SKM-1 (cell line): ENCODE measurements at regions not wholly inside any gene's neighbourhood (a gene's known extent, or its start where the extent isn't known, plus 50 kb on each side); places are given as distances from the start of the nearest gene placed in this dataset.
"Not testable (repeated sequence)": the region's sequence is repeated elsewhere in the genome, so short reads cannot be mapped to it uniquely, and the experiment has no call there.

Experiments
- DNase-seq: peaks from one replicate; lab custom pipeline; 2025; ENCODE audit not compliant: unreplicated experiment; lab: John Stamatoyannopoulos, UW

DNA sequence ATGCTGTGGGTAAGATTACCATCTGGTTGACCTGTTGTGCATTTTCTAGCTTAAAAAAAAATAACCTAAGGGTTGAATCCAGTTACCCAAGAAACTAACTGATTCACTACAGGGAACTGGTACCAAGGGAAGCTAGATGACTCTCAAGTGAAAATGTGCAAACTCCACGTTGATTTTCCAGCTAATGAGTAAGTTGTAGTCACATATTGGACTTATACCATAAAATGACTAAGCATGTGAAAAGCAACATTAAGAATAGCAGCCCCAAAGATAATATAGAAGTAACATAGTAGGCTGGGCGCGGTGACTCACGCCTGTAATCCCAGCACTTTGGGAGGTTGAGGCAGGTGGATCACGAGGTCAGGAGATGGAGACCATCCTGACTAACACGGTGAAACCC lies 270.9 kb downstream of the SPRY1 start:
- DNase-seq = no peak

- DNase-seq = no peak
Observed at GRCh38 chr4:123667991-123668390, 271.4 kb downstream of the SPRY1 start.

DNA sequence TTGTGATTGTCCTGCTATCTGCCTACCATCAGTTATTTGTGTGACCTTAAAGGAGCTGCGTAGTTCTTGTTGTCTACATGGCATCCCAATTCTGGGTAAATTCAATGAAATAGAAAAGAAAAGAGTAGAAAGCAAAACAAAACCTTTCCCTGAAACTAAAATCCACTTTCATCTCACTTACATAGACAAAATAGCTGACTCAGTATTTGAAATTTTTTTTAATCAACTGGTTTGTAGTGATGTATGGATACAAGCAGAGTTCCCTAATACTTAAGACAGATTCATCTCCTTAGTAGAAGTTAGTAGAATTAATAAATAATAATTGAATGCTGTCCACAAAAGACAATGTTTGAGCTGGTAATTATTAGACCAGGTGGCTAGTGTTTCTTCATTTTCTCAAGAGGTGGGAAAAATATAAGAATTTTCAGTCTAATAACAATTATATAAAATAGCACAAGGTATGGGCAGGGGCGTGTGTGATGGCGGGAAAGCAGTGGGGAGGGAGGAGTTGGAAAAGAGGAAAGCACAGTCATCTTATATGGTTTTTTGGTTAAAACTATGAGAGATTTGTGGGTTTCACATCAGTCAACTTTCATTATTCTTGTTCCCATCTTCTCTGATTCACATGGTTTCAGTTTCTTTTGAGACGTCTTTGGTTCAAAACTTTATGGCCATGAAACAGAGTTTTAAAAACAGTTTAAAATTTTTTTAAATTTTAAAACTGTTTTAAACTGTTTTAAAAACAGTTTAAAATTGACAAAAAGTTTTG lies 275.2 kb downstream of the SPRY1 start:
- no peak for DNase-seq

DNA sequence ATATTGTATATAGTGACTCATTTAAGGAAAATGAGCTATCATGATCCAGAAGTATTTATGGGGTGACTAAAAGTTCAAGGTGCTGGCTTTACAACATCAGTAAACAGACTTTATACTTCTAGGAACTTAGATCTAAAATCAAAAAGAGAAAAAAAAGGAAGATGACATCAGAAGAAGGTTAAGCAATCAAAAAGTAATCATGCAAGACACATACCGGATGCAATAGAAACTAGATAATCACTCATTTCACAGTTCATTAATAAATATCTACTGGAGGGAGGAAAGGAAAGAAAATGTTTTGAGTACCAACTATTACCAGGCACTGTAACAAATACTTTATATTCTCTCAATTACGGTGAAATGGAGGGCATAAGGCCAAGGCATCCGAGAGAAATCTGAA lies 276.4 kb downstream of the SPRY1 start:
- no peak for DNase-seq

DNA sequence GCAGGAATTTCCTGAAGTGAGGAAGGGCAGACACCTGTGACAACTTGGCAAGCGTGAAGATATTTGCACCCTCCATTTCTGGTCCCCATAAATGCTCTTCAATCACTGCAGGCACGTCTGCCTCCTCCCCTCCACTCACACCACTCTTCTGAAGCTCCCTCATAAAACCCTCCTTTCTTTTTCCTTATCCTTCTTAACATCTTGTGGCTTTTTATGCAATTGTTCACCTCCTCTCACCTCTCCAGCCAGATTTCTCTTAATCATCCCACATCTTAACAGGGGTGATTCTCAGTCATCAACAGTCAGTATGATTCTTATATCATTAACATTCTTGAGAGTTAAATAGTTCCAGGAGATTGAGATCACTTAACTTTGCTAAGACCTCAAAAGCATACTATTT lies 277.4 kb downstream of the SPRY1 start:
- DNase-seq = no peak

- no peak for DNase-seq
Observed at GRCh38 chr4:123674762-123675465, 278.3 kb downstream of the SPRY1 start.

DNA sequence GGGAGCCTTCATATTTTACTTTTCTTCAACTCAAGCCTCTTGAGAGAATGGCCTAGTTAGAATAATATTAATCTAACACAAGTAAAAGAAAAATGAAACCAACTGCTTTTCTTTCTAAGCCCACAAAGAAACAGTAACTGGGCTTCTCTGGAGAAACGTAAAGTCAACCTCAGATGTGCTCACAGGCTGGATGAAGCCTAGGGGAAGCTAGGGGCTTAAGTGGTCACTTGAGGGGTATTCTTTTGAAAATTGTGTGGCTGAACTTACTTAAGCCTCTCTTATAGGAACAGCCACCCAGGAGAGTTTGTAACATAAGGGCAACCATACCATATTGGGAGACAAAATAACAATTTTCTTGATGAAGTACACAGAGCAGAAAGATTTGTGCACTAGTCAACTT lies 279.0 kb downstream of the SPRY1 start:
- DNase-seq = no peak

- DNase-seq = no peak
Observed at GRCh38 chr4:123676071-123676889, 279.7 kb downstream of the SPRY1 start.

DNA sequence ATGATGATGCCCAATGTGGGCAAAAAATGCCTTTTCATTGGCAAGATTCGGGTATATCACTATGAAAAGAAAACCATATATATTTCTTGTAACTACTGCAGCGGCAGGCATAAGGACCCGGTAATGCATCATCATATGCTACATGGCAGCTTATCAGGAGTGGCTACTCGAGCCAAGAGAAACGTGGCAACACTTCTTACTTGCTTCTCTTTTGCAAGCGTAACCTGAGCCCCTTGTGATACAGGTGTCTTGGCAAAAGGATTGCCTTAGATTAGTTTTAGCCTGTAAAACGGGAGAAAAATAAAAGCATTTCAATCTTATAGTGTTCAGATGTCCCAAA lies 280.3 kb downstream of the SPRY1 start:
- no peak for DNase-seq

GRCh38 chr4:123682931-123683330 lies 286.3 kb downstream of the SPRY1 start:
- no peak for DNase-seq

- not testable (repeated sequence) for DNase-seq
Observed at GRCh38 chr4:123684937-123685336, 288.3 kb downstream of the SPRY1 start.

GRCh38 chr4:123695531-123695930 lies 298.9 kb downstream of the SPRY1 start:
- DNase-seq = not testable (repeated sequence)

- DNase-seq = peak; percentile 17
Observed at GRCh38 chr4:123696687-123697086, 300.1 kb downstream of the SPRY1 start.

DNA sequence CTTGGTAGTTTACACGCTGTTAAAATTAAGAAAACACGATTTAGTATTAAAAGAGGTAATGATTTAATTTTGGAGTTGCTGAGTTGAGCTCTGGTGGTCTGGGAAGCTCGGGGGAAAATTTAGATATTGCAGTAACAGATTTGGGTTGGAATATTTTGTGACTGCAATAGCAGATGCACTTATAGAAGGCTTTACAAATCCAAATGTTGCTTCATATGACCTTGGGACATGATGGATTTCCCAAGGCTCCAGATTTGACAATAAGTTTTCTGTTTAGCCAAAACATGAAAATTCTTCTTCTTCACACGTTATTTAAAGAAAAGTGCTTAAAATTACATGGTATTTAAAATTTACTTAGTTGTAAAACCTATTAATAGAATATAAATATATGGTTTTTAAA lies 302.0 kb downstream of the SPRY1 start:
- no peak for DNase-seq

- no peak for DNase-seq
Observed at GRCh38 chr4:123699880-123700771, 303.5 kb downstream of the SPRY1 start.

DNA sequence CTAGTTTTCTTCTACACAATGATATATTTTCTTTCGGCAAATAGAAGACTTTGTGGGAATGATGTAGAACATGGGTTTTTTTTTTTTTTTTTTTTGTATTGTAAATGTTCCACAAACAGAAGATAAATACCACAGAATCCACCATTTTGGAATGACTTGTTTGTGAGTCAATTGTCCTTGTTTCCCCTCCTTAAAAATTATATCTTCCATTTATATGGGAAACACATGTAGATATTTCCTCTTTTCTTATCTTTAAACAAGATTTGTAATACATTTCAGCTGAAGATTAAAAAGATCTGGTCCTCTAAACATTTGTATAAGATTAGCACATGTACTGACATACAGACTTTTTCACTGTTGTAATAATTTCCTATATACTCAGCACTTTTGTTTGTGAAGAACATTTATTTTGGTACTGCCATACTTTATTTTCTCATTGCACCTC lies 304.6 kb downstream of the SPRY1 start:
- no peak for DNase-seq

- no peak for DNase-seq
Observed at GRCh38 chr4:123705419-123705818, 308.8 kb downstream of the SPRY1 start.

DNA sequence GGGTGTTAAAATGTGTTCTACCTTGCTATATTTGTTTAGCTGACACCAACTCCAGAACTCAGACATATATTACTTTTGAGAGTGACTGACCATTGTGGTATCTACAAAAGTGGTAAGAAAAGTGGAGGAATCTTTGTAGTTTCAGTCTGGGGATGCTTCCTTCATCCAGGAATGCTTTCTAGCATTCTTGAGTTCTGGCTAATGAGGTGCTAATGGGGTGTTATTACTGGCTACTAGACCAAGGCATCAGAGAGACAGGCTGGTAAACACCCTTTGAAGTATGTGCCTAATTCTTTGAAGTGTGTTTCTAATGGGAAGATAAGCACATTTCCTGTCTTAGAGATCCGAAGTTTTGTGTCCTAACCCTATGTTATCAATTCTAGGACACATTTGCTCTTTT lies 310.4 kb downstream of the SPRY1 start:
- DNase-seq = no peak

GRCh38 chr4:123708902-123709301 lies 312.3 kb downstream of the SPRY1 start:
- DNase-seq = no peak

DNA sequence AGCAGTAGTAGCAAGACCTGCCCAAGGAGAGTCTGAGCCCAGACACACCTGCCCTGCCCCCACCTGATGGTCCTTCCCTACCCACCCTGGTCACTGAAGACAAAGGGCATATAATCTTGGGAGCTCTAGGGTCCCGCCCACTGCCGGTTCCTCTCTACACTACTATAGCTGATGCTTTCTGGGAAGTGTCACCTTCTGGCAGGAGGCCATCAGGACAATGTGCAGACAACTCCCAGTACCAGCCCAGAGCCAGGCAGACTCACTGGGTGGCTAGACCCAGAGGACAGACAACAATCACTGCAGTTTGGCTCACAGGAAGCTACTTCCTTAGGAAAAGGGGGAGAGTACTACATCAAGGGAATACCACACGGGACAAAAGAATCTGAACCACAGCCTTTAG lies 312.7 kb downstream of the SPRY1 start:
- no peak for DNase-seq

- no peak for DNase-seq
Observed at GRCh38 chr4:123731035-123731434, 334.4 kb downstream of the SPRY1 start.
